DOHH2 (cell line): ENCODE measurements at regions not wholly inside any gene's neighbourhood (a gene's known extent, or its start where the extent isn't known, plus 50 kb on each side); places are given as distances from the start of the nearest gene placed in this dataset.

Experiments
- CTCF ChIP-seq: fragments of 200-600 bp; sonication (generic); IDR thresholded peaks from one replicate; pipeline ENCODE4 v1.5.1; 2014; ENCODE audit warnings: antibody characterized with exemption, mild to moderate bottlenecking, low read depth, low read length; ENCODE audit not compliant: poor library complexity, severe bottlenecking
- EZH2phosphoT487 ChIP-seq: fragments of 200-600 bp; sonication (generic); IDR thresholded peaks from 2 replicates; pipeline ENCODE4 v1.6.1; 2017; ENCODE audit warnings: borderline replicate concordance, mild to moderate bottlenecking, antibody characterized with exemption, low read length, moderate library complexity, mixed read lengths

- TF ChIP-seq CTCF (no peak), EZH2phosphoT487 (no peak)
Observed at GRCh38 chr4:33453916-33454315, 2733.7 kb downstream of the PCDH7 start.
